ENCODE measurements at regions not wholly inside any gene's neighbourhood (a gene's known extent, or its start where the extent isn't known, plus 50 kb on each side); places are given as distances from the start of the nearest gene placed in this dataset.

DNA sequence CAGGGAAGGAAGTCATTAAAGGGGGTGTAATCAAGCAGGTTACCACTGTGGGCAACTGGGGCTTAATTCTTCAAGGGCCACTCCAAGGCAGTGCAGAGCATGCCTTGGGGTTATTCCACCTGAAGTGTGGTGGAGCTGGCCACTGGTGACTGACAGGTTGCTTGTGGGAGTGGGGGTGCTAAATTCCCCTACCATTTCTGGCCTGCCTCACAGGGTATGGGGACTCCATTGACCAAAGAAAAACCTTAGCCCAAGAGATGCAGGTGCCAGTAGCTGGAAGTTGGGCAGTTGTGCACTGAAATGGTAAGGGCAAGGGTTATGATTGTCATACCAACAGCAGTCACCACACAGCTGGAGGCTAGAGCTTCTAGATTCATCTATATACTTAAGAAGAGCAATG lies 93.4 kb downstream of the ZNF621 start:
- H3K9ac ChIP-seq (ENCODE audit: low read length), result no peak overlapping the region
- no peaks in the 10 kb centered on the region for H3K4me1 ChIP-seq (ENCODE audit: insufficient read depth, low read length)
- no peak overlapping the region for H3K4me3 ChIP-seq (ENCODE audit: low read depth in 1 of 2, low read length in 2 of 2)
- H3K36me3 ChIP-seq (ENCODE audit: insufficient read depth, low read length), result no peaks in the 10 kb centered on the region
- H3K27ac ChIP-seq (ENCODE audit: low read depth, low read length), result no peak overlapping the region
- H3K9me3 ChIP-seq (ENCODE audit: low read length), result no peaks in the 10 kb centered on the region
- H3K27me3 ChIP-seq (ENCODE audit: control insufficient read depth in 1 of 2, insufficient read depth in 2 of 2, low read length in 2 of 2), result peaks cover 0 to 5% of the 10 kb centered on the region in 2 donors

DNA sequence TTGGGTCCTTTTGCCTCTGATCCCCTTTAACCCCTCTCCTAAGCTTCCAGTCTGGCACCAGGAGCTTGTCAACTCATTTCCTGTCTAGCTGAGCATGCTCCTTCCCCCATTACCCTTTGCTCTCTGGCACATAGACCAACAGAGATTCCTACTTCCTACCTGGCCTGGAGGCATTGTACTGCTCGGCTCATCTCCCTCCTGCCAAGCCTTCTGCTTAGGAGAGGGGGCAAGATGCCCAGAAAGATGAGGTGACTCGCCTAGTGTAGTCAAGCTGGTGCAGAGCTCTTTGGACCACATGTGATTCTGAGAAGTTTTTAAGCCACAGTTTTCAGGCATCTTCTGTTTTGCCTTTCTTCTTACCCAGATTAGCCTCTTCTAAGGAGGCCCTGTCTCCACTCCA lies 95.4 kb downstream of the ZNF621 start:
- H3K27ac ChIP-seq (ENCODE audit: low read depth, low read length), result no peak overlapping the region
- H3K9ac ChIP-seq (ENCODE audit: low read length), result no peak overlapping the region
- H3K27me3 ChIP-seq (ENCODE audit: control insufficient read depth in 1 of 2, insufficient read depth in 2 of 2, low read length in 2 of 2), result peaks cover 0 to 5% of the 10 kb centered on the region in 2 donors
- no peak overlapping the region for H3K4me3 ChIP-seq (ENCODE audit: low read depth in 1 of 2, low read length in 2 of 2)
- no peaks in the 10 kb centered on the region for H3K4me1 ChIP-seq (ENCODE audit: insufficient read depth, low read length)
- H3K9me3 ChIP-seq (ENCODE audit: low read length), result peaks cover 7% of the 10 kb centered on the region
- no peaks in the 10 kb centered on the region for H3K36me3 ChIP-seq (ENCODE audit: insufficient read depth, low read length)

DNA sequence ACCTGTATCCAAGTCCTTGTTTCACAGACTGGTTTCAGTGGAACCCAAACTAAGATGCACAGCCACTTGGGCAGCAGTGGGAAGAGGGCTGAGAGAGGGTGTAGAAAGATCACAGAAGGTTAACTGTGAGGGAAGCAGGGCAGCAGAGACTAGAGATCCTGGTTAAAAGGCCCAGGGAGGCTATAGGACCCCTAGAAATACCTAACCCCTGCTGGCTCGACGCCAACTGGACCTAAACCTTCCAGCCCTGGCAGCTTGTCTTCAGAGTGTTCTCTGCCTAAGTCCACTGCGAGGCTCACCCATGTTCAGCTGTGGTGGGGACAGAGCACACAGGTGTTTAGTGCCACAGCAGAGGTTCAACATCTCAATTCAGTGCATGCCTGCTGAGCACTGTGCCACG lies 96.5 kb downstream of the ZNF621 start:
- Histone ChIP-seq H3K4me1 (ENCODE audit: insufficient read depth, low read length) (no peaks in the 10 kb centered on the region), H3K27ac (ENCODE audit: low read depth, low read length) (no peak overlapping the region), H3K4me3 (ENCODE audit: low read depth in 1 of 2, low read length in 2 of 2) (no peak overlapping the region), H3K9me3 (ENCODE audit: low read length) (peaks cover 7% of the 10 kb centered on the region), H3K36me3 (ENCODE audit: insufficient read depth, low read length) (no peaks in the 10 kb centered on the region), H3K27me3 (ENCODE audit: control insufficient read depth in 1 of 2, insufficient read depth in 2 of 2, low read length in 2 of 2) (no peaks in the 10 kb centered on the region), H3K9ac (ENCODE audit: low read length) (no peak overlapping the region)

DNA sequence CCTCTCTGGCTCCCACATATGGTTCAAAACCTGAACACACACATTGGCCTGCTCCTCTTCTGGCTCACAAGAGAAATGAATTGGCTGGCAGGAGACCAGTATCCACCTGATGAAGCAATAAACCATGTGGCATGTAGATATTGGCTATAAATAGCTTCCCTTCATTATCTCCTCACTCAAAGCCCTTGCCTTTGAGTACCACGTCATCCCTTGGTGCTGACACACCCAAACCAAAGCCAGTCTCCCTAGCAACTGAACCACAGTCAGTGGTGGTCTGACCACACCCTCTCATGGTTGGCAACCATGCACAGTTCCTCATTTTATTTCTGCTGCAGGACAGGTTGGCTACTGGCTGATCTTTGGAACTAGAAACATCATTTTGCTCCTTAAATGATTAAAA lies 98.8 kb downstream of the ZNF621 start:
- H3K27me3 ChIP-seq (ENCODE audit: control insufficient read depth in 1 of 2, insufficient read depth in 2 of 2, low read length in 2 of 2), result no peaks in the 10 kb centered on the region
- H3K4me1 ChIP-seq (ENCODE audit: insufficient read depth, low read length), result no peaks in the 10 kb centered on the region
- no peak overlapping the region for H3K9ac ChIP-seq (ENCODE audit: low read length)
- no peak overlapping the region for H3K4me3 ChIP-seq (ENCODE audit: low read depth in 1 of 2, low read length in 2 of 2)
- H3K27ac ChIP-seq (ENCODE audit: low read depth, low read length), result no peak overlapping the region
- no peaks in the 10 kb centered on the region for H3K36me3 ChIP-seq (ENCODE audit: insufficient read depth, low read length)
- H3K9me3 ChIP-seq (ENCODE audit: low read length), result peaks cover 7% of the 10 kb centered on the region

DNA sequence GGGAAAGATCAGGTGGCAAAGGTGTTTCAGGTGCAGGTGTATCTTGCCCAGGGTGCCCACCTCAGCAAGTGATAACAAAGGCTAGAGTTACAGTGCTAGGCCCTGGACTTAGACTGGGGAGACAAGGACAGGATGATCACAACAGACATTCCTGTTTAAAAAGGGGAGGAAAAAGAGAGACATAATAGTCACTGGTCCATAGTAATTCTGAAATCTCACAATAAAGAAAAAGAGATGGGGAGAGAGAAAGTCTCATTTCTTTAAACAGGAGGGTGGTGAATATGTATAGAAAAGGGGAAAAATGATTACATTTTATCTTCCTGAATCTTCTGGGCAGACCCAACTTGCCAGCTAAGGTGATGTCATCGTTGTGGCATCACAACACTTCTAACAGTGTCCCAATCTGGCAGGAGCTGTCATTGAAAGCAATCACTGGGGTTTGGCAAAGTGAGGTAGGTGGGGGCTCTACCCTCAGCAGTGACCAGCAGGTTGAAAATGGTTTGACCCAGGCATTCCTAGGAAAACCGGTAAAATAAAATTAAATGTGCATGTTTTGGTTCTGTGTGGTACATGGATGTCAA lies 99.5 kb downstream of the ZNF621 start:
- Histone ChIP-seq H3K4me3 (ENCODE audit: low read depth in 1 of 2, low read length in 2 of 2) (no peak overlapping the region), H3K9ac (ENCODE audit: low read length) (no peak overlapping the region), H3K27ac (ENCODE audit: low read depth, low read length) (no peak overlapping the region), H3K4me1 (ENCODE audit: insufficient read depth, low read length) (no peaks in the 10 kb centered on the region), H3K9me3 (ENCODE audit: low read length) (peaks cover 7% of the 10 kb centered on the region), H3K27me3 (ENCODE audit: control insufficient read depth in 1 of 2, insufficient read depth in 2 of 2, low read length in 2 of 2) (no peaks in the 10 kb centered on the region), H3K36me3 (ENCODE audit: insufficient read depth, low read length) (no peaks in the 10 kb centered on the region)

DNA sequence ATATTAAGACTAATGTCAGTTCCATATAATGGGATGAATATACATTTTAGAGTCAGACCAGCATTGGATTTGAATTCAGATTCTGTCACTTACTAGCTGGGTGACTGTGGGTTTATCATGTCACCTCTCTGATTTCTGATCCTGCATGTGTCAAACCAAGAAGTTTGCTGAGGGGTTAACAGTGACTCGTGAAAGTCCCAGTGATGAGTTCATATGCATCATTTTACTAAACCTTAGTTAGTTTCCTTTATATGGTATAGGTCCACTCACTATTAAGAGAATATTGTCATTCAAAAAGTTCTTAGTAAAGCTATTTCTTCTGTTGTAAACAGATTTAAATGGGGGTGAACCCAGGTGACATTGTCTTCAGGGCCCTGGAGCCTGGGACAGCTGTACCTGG lies 102.3 kb downstream of the ZNF621 start:
- no peaks in the 10 kb centered on the region for H3K27me3 ChIP-seq (ENCODE audit: control insufficient read depth in 1 of 2, insufficient read depth in 2 of 2, low read length in 2 of 2)
- H3K9me3 ChIP-seq (ENCODE audit: low read length), result peaks cover 7% of the 10 kb centered on the region
- no peak overlapping the region for H3K4me3 ChIP-seq (ENCODE audit: low read depth in 1 of 2, low read length in 2 of 2)
- H3K36me3 ChIP-seq (ENCODE audit: insufficient read depth, low read length), result no peaks in the 10 kb centered on the region
- H3K27ac ChIP-seq (ENCODE audit: low read depth, low read length), result no peak overlapping the region
- H3K4me1 ChIP-seq (ENCODE audit: insufficient read depth, low read length), result no peaks in the 10 kb centered on the region
- no peak overlapping the region for H3K9ac ChIP-seq (ENCODE audit: low read length)

DNA sequence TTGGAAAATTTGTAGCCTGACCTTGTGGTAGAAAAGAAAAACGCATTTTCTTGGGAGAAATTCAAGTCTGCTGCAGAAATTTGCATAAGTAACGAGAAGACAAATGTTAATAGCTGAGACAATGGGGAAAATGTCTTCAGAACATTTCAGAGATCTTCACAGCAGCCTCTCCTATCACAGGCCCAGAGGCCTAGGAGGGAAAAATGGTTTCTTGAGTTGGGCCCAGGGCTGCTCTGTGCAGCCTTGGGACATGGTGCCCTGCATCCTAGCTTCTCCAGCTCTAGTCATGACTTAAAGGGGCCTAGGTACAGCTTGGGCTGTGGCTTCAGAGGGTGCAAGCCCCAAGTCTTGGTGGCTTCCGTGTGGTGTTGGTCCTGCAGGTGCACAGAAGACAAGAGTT lies 104.2 kb downstream of the ZNF621 start:
- H3K27ac ChIP-seq (ENCODE audit: low read depth, low read length), result no peak overlapping the region
- no peaks in the 10 kb centered on the region for H3K4me1 ChIP-seq (ENCODE audit: insufficient read depth, low read length)
- H3K4me3 ChIP-seq (ENCODE audit: low read depth in 1 of 2, low read length in 2 of 2), result no peak overlapping the region
- H3K27me3 ChIP-seq (ENCODE audit: control insufficient read depth in 1 of 2, insufficient read depth in 2 of 2, low read length in 2 of 2), result no peaks in the 10 kb centered on the region
- peaks cover 7% of the 10 kb centered on the region for H3K9me3 ChIP-seq (ENCODE audit: low read length)
- no peaks in the 10 kb centered on the region for H3K36me3 ChIP-seq (ENCODE audit: insufficient read depth, low read length)
- H3K9ac ChIP-seq (ENCODE audit: low read length), result no peak overlapping the region

DNA sequence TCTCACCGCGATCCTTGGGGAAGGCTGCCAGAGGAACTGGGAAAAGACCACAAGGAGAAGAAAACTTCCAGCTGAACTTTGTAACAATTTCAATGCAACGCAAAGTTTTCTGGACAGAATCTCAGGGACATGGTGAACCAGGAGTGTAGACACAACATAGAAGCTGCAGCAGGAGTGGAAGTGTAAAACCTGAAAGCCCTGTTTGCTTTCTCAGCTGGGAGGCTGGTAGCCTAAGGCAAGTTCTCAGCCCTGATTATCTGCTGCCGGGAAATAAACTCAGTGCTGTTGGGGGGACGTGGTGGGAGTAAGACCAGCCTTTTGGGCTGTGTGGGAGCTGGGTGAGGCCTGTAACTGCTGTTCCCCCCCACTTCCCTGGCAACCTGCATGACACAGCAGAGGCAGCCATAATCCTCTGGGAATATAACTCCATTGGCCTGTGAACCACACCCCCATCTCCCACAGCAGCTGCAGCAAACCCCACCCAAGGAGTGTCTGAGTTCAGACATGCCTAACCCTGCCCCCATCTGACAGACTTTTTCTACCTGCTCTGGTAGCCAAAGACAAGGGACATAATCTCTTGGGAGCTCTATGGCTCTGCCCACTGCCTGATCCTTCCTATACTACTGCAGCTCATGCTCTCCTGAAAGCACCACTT lies 106.7 kb downstream of the ZNF621 start:
- Histone ChIP-seq H3K27me3 (ENCODE audit: control insufficient read depth in 1 of 2, insufficient read depth in 2 of 2, low read length in 2 of 2) (no peaks in the 10 kb centered on the region), H3K4me1 (ENCODE audit: insufficient read depth, low read length) (no peaks in the 10 kb centered on the region), H3K36me3 (ENCODE audit: insufficient read depth, low read length) (no peaks in the 10 kb centered on the region), H3K4me3 (ENCODE audit: low read depth in 1 of 2, low read length in 2 of 2) (no peak overlapping the region), H3K27ac (ENCODE audit: low read depth, low read length) (no peak overlapping the region), H3K9ac (ENCODE audit: low read length) (no peak overlapping the region), H3K9me3 (ENCODE audit: low read length) (peaks cover 6% of the 10 kb centered on the region)

DNA sequence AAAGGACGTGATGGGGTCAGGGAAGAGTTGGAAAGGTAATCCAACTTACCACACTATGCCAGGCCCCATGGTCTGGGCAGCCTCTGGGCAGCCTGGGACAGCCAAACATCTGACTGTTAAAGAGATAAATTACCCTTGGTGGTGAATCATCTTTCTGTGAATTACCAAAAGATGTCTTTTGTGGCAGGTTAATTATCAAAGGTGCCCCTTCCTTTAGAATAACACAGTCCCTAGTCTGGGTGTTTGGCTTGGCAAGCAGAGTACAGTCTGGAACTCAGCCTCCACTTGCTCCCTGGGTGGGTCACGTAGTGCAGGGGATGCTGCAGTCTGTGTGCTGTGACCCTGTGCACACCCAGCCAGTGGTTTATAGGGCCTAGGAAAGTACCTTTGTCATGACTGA lies 113.1 kb downstream of the ZNF621 start:
- Histone ChIP-seq H3K9ac (ENCODE audit: low read length) (no peak overlapping the region), H3K4me3 (ENCODE audit: low read depth in 1 of 2, low read length in 2 of 2) (no peak overlapping the region), H3K36me3 (ENCODE audit: insufficient read depth, low read length) (no peaks in the 10 kb centered on the region), H3K4me1 (ENCODE audit: insufficient read depth, low read length) (no peaks in the 10 kb centered on the region), H3K27ac (ENCODE audit: low read depth, low read length) (no peak overlapping the region), H3K27me3 (ENCODE audit: control insufficient read depth in 1 of 2, insufficient read depth in 2 of 2, low read length in 2 of 2) (no peaks in the 10 kb centered on the region), H3K9me3 (ENCODE audit: low read length) (peaks cover 5% of the 10 kb centered on the region)

DNA sequence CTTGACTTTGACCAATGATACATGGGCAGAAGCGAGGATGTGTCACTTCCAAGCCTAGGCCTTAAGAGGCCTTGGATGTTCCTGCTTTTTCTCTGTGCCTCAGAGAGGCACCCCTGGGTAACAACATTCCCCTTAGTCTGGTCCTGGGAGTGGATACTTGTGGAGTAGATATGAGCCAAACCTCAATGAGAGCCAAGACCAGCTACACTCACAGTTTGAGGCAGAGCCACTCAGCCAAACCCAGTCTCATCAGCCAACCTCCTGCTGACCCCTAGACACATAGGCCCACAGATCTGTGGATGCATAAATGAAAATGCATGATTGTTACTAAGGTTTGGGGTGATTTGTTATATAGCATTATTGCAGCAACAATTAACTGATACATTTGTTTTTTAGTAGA lies 114.2 kb downstream of the ZNF621 start:
- no peaks in the 10 kb centered on the region for H3K36me3 ChIP-seq (ENCODE audit: insufficient read depth, low read length)
- H3K4me1 ChIP-seq (ENCODE audit: insufficient read depth, low read length), result no peaks in the 10 kb centered on the region
- no peaks in the 10 kb centered on the region for H3K27me3 ChIP-seq (ENCODE audit: control insufficient read depth in 1 of 2, insufficient read depth in 2 of 2, low read length in 2 of 2)
- no peak overlapping the region for H3K4me3 ChIP-seq (ENCODE audit: low read depth in 1 of 2, low read length in 2 of 2)
- H3K9ac ChIP-seq (ENCODE audit: low read length), result no peak overlapping the region
- no peak overlapping the region for H3K27ac ChIP-seq (ENCODE audit: low read depth, low read length)
- H3K9me3 ChIP-seq (ENCODE audit: low read length), result no peaks in the 10 kb centered on the region

DNA sequence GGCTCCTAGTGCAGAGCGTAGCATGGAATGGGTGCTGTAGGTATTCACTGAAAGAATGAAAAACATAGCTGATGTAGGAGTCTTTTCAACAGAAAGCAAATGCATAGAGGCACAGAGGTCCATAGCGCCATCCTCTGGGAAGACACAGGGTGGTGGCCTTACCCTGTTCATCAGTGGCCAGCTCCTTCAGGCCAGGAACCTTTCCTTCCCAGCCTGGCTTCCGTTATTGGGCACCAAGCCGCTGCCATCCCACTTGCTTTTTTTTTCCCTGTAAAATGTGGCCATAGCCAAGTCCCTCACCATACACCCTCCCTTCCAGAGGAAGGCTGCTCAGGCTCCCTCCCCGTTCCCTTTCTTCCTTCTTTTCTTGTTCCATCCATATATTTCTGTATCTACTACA lies 118.1 kb downstream of the ZNF621 start:
- no peaks in the 10 kb centered on the region for H3K27me3 ChIP-seq (ENCODE audit: control insufficient read depth in 1 of 2, insufficient read depth in 2 of 2, low read length in 2 of 2)
- no peaks in the 10 kb centered on the region for H3K9me3 ChIP-seq (ENCODE audit: low read length)
- no peak overlapping the region for H3K9ac ChIP-seq (ENCODE audit: low read length)
- no peak overlapping the region for H3K27ac ChIP-seq (ENCODE audit: low read depth, low read length)
- H3K4me3 ChIP-seq (ENCODE audit: low read depth in 1 of 2, low read length in 2 of 2), result no peak overlapping the region
- H3K36me3 ChIP-seq (ENCODE audit: insufficient read depth, low read length), result no peaks in the 10 kb centered on the region
- no peaks in the 10 kb centered on the region for H3K4me1 ChIP-seq (ENCODE audit: insufficient read depth, low read length)

DNA sequence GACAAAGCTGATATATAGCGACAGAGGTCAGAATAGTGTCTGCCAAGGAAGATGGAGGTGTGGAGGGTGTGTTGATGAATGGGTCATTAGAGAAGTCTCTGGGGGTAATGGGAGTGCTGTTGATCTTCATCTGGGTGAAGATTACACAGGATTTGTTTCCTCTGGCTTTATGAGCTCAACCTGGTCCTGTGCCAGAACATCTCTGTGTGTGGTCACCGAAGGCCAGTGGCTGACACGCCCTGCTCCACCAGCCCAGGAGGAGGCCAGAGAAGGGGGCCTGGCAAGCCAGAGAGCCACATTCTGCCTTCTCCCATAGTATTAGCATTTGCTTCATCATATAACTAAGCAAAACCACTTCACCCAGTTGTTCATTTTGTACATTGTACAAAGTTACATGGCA lies 121.1 kb downstream of the ZNF621 start:
- Histone ChIP-seq H3K9ac (ENCODE audit: low read length) (no peak overlapping the region), H3K27ac (ENCODE audit: low read depth, low read length) (no peak overlapping the region), H3K36me3 (ENCODE audit: insufficient read depth, low read length) (no peaks in the 10 kb centered on the region), H3K27me3 (ENCODE audit: control insufficient read depth in 1 of 2, insufficient read depth in 2 of 2, low read length in 2 of 2) (no peaks in the 10 kb centered on the region), H3K9me3 (ENCODE audit: low read length) (no peaks in the 10 kb centered on the region), H3K4me1 (ENCODE audit: insufficient read depth, low read length) (no peaks in the 10 kb centered on the region), H3K4me3 (ENCODE audit: low read depth in 1 of 2, low read length in 2 of 2) (no peak overlapping the region)
